ENCODE measurements at regions not wholly inside any gene's neighbourhood (a gene's known extent, or its start where the extent isn't known, plus 50 kb on each side); places are given as distances from the start of the nearest gene placed in this dataset.

DNA sequence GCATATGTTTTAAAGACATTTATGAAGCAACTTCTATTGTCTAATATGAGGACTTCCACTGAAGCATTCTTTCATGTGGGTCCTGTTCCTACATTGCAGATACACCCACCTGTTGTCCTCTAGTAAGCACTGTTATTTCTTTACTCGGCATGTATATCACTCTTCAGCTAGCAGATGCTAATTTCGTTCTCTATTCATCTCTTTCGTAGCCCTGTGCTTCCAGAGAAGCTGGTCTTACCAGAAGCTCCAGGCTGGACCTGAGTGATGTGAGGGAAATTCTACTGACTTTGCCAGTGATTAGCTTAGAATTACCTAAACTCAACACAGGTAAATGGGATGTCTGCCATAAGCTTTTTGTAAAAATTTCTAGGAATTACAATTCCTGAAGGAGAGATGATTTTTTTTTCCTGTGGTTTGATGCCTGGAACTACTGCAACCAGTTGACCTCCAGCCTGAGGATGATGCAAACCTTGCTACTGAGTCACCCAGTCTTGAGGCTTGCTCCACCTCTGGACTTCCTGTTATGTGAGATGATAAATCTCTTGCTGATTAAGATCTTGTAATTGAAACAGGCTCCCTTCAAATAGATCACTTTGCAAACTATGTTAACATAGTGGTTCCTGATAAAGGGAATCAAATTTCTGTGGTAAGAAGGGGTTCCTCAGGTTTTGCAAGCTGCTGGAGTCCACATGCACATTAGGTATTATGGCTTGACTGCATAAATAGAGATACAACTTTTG lies 52.2 kb upstream of the SPINK5 start (continued):
- TF ChIP-seq GABPA (tag; conservative IDR thresholded peaks at IDR 0.05; ENCODE audit: low read depth), result peak; percentile 49; the same call in 1 of the 2 replicates
- no peak for TF ChIP-seq ZNF121 (CRISPR knock-in tag; conservative IDR thresholded peaks at IDR 0.05)
- TF ChIP-seq FOSL1 (tag; conservative IDR thresholded peaks at IDR 0.05), result 0 out of 2 replicates have a peak, but pooled peaks have one; percentile 27
- no peak for TF ChIP-seq MCM7 (IDR thresholded peaks at IDR 0.05)

DNA sequence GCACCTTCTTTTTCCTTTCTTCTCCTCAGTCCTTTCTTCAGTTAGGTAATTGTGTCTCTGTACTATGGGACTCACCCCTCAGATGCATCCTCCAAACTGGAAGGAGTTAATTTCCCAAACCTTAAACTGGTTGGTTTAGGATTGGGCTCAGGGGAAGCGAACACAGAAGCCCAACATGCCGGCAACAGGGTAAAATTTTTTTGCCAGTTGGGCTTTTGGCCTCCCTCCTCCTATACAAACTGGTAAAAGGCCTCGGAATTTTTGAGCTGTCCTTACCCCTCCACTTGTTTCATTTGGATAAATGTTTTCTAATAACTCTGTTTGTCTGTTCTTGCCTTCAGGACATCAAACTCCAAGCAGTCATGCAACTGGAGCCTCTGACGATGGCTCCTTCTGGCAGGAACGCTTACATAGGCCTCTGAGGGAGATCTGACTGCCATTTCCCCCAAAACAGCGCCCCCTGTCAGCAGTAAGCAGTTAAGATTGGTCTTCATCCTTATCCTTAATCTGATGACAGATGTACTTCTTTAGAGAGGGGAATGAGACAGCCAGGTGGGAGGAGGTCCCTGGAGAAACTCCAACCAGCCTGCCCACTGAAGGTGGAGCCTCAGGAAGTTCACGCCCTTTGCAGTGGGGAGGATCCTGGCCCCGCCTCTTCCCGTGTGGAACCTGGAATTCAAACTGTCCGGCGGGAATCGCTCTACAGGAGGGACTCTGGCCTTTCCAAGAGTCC lies 57.8 kb upstream of the SPINK5 start:
- Histone ChIP-seq H3K4me1 (replicated peaks in 1 of 2; ENCODE audit: control insufficient read depth in 2 of 2, insufficient read depth in 2 of 2, low read length in 2 of 2) (no peaks in the 10 kb centered on the region), H3K4me3 (no peak overlapping the region), H3K36me3 (ENCODE audit: control insufficient read depth, insufficient read depth, low read length) (no peaks in the 10 kb centered on the region), H3K9me3 (replicated peaks; ENCODE audit: control insufficient read depth, insufficient read depth, low read depth, low read length) (no peaks in the 10 kb centered on the region), H3K9me1 (ENCODE audit: control insufficient read depth, insufficient read depth, low read length) (no peaks in the 10 kb centered on the region), H3K79me2 (ENCODE audit: control insufficient read depth, insufficient read depth, low read length) (no peaks in the 10 kb centered on the region), H3K9ac (ENCODE audit: insufficient read depth in 1 of 2, low read depth in 2 of 2, low read length in 2 of 2) (no peak overlapping the region), H4K20me1 (replicated peaks; ENCODE audit: control insufficient read depth, insufficient read depth, low read length) (no peaks in the 10 kb centered on the region), H3K27me3 (ENCODE audit: control insufficient read depth in 2 of 2, insufficient read depth in 2 of 2, low read length in 2 of 2) (no peaks in the 10 kb centered on the region), H2AFZ (ENCODE audit: low read depth, low read length) (no peak overlapping the region), H3K27ac (ENCODE audit: extremely low read depth, low read depth, low read length) (no peak overlapping the region), H3K4me2 (ENCODE audit: insufficient read depth, low read length) (no peak overlapping the region)
- in situ Hi-C loops (cut with MboI) (no loop called here), intact Hi-C loops (cut with micrococcal nuclease) (no loop called here)
- no TSS peak for BruUV-seq (replicated peaks)
- no peak for TF ChIP-seq NR1H2 (CRISPR knock-in tag; IDR thresholded peaks at IDR 0.05)
- TF ChIP-seq, protein P1, sequence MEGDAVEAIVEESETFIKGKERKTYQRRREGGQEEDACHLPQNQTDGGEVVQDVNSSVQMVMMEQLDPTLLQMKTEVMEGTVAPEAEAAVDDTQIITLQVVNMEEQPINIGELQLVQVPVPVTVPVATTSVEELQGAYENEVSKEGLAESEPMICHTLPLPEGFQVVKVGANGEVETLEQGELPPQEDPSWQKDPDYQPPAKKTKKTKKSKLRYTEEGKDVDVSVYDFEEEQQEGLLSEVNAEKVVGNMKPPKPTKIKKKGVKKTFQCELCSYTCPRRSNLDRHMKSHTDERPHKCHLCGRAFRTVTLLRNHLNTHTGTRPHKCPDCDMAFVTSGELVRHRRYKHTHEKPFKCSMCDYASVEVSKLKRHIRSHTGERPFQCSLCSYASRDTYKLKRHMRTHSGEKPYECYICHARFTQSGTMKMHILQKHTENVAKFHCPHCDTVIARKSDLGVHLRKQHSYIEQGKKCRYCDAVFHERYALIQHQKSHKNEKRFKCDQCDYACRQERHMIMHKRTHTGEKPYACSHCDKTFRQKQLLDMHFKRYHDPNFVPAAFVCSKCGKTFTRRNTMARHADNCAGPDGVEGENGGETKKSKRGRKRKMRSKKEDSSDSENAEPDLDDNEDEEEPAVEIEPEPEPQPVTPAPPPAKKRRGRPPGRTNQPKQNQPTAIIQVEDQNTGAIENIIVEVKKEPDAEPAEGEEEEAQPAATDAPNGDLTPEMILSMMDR (IDR thresholded peaks at IDR 0.05 in 2 of 3, conservative IDR thresholded peaks at IDR 0.05 in 1 of 3; ENCODE audit: insufficient read depth in 2 of 3, low read depth in 1 of 3, low read length in 3 of 3), result peak in 1 of 3 experiments; percentile 10; a peak in 1 of 6 replicates
- TF ChIP-seq RBFOX2 (IDR thresholded peaks at IDR 0.05; ENCODE audit: low read depth, low read length), result no peak
- 0% methylated on average over 12 of the region's 12 CpGs for WGBS (ENCODE audit: insufficient coverage, low coverage, missing lambda C conversion rate)
- DNase-seq (ENCODE audit: extremely low read depth in 1 of 4, low spot score in 3 of 4) (peak in 1 of 4 experiments; percentile 10), FAIRE-seq (no peak), ATAC-seq (peak; percentile 27; the same call in 1 of the 3 replicates)
- ChIA-PET POLR2A (no interaction called here), CTCF (ENCODE audit: low intra/inter-chr PET ratio) (no interaction called here)

All from K562 (cell line).